IMR-90 (cell line): ENCODE measurements at regions not wholly inside any gene's neighbourhood (a gene's known extent, or its start where the extent isn't known, plus 50 kb on each side); places are given as distances from the start of the nearest gene placed in this dataset.

Experiments used
- ATAC-seq: fragments of 200-7000 bp; cut with Tn5 transposase; 2 replicates; pipeline ENCODE4 v1.9.1; 2020; ENCODE audit warnings: low read depth, mild to moderate bottlenecking, moderate library complexity
- BruUV-seq: library from RNA; stranded (reverse); fragments of 400-500 nt; replicated peaks from 2 replicates; lab custom pipeline; 2021; lab: Mats Ljungman, UMichigan
- CTCF ChIA-PET: fragments of 300-600 bp; formaldehyde crosslinking; extraction: SDS; loops from one replicate; lab custom pipeline; 2021; ENCODE audit warnings: antibody characterized with exemption; lab: Yijun Ruan, JAX
- POLR2A ChIA-PET: fragments of 300-600 bp; sonication (Branson Sonifier 250); formaldehyde crosslinking; loops from one replicate; lab custom pipeline; 2022; ENCODE audit warnings: antibody characterized with exemption; ENCODE audit not compliant: unreplicated experiment; lab: Charles Lee
- DNase-seq: peaks from one replicate; pipeline ENCODE4 v3.0.0; 2013
- H2AFZ ChIP-seq: replicated peaks from 2 replicates; pipeline ENCODE3; 2013; ENCODE audit warnings: low read length, mild to moderate bottlenecking; ENCODE audit not compliant: poor library complexity
- H2AK5ac ChIP-seq: 2 replicates; pipeline ENCODE4 v1.6.1; 2013; ENCODE audit warnings: low read depth, low read length, inconsistent platforms
- H2AK9ac ChIP-seq: replicated peaks from 2 replicates; pipeline ENCODE3; 2013; ENCODE audit warnings: mild to moderate bottlenecking, low read depth, low read length, moderate library complexity; ENCODE audit not compliant: poor library complexity
- H2BK120ac ChIP-seq: 2 replicates; pipeline ENCODE4 v1.6.1; 2013; ENCODE audit warnings: low read depth, low read length, inconsistent platforms
- H2BK15ac ChIP-seq: 3 replicates; pipeline ENCODE4 v1.6.1; 2013; ENCODE audit warnings: low read depth, low read length, inconsistent platforms
- H2BK20ac ChIP-seq: 2 replicates; pipeline ENCODE4 v1.6.1; 2013; ENCODE audit warnings: low read depth, mild to moderate bottlenecking, inconsistent platforms, low read length, moderate library complexity
- H2BK5ac ChIP-seq: 2 replicates; pipeline ENCODE4 v1.6.1; 2013; ENCODE audit warnings: mild to moderate bottlenecking, low read depth, low read length, inconsistent platforms; ENCODE audit not compliant: poor library complexity, severe bottlenecking
- H3K14ac ChIP-seq: replicated peaks from 2 replicates; pipeline ENCODE4 v1.6.1; 2013; ENCODE audit warnings: low read depth, low read length, inconsistent platforms
- H3K18ac ChIP-seq: 2 replicates; pipeline ENCODE4 v1.6.1; 2013; ENCODE audit warnings: low read depth, low read length, control low read depth
- H3K23ac ChIP-seq: 2 replicates; pipeline ENCODE4 v1.6.1; 2013; ENCODE audit warnings: low read depth, low read length, inconsistent platforms
- H3K27ac ChIP-seq: 2 replicates; pipeline ENCODE4 v1.5.1; 2013; ENCODE audit warnings: mild to moderate bottlenecking, control low read depth, low read length; ENCODE audit not compliant: insufficient read depth
- H3K27me3 ChIP-seq: 2 replicates; pipeline ENCODE4 v1.6.1; 2013; ENCODE audit warnings: low read length; ENCODE audit not compliant: control insufficient read depth, insufficient read depth
- H3K36me3 ChIP-seq: 2 replicates; pipeline ENCODE4 v1.6.1; 2013; ENCODE audit warnings: low read length, mixed read lengths; ENCODE audit not compliant: control insufficient read depth, insufficient read depth
- H3K4ac ChIP-seq: 2 replicates; pipeline ENCODE4 v1.6.1; 2013; ENCODE audit warnings: low read depth, low read length, inconsistent platforms
- H3K4me1 ChIP-seq: 2 replicates; pipeline ENCODE4 v1.6.1; 2013; ENCODE audit warnings: low read length, mixed read lengths; ENCODE audit not compliant: control insufficient read depth, insufficient read depth
- H3K4me2 ChIP-seq: 2 replicates; pipeline ENCODE4 v1.6.1; 2013; ENCODE audit warnings: low read depth, mild to moderate bottlenecking, control low read depth, low read length, moderate library complexity
- H3K4me3 ChIP-seq: 2 replicates; pipeline ENCODE4 v1.5.1; 2013; ENCODE audit warnings: low read depth, mild to moderate bottlenecking, control low read depth, low read length, moderate library complexity; ENCODE audit not compliant: insufficient read depth
- H3K56ac ChIP-seq: 2 replicates; pipeline ENCODE4 v1.6.1; 2013; ENCODE audit warnings: low read length, inconsistent platforms; ENCODE audit not compliant: insufficient read depth; ENCODE audit errors: extremely low read depth
- H3K79me1 ChIP-seq, 2 experiments: 2 replicates each; pipeline ENCODE4 v1.6.1; 2013; ENCODE audit warnings: low read length in 2 of 2, inconsistent platforms in 1 of 2, low read depth in 1 of 2
- H3K9ac ChIP-seq: 2 replicates; pipeline ENCODE4 v1.6.1; 2013; ENCODE audit warnings: low read depth, low read length, control low read depth
- H3K9me1 ChIP-seq: 2 replicates; pipeline ENCODE4 v1.6.1; 2013; ENCODE audit warnings: low read length, inconsistent platforms; ENCODE audit not compliant: insufficient read depth
- H3K9me3 ChIP-seq: 2 replicates; pipeline ENCODE4 v1.6.1; 2013; ENCODE audit warnings: low read length; ENCODE audit not compliant: control insufficient read depth, insufficient read depth
- H4K20me1 ChIP-seq: 2 replicates; pipeline ENCODE4 v1.6.1; 2013; ENCODE audit warnings: low read length, inconsistent platforms; ENCODE audit not compliant: insufficient read depth
- H4K5ac ChIP-seq: 2 replicates; pipeline ENCODE4 v1.6.1; 2013; ENCODE audit warnings: mild to moderate bottlenecking, low read depth, low read length, control low read depth
- H4K8ac ChIP-seq, 2 experiments: 2 replicates each; pipeline ENCODE4 v1.6.1; 2013; ENCODE audit warnings: low read depth in 2 of 2, low read length in 2 of 2, control low read depth in 1 of 2, inconsistent platforms in 1 of 2
- H4K91ac ChIP-seq: 2 replicates; pipeline ENCODE4 v1.6.1; 2013; ENCODE audit warnings: low read depth, low read length, inconsistent platforms; ENCODE audit not compliant: insufficient read depth
- BHLHE40 ChIP-seq: fragments of 150-350 bp; IDR thresholded peaks from 2 replicates; pipeline ENCODE4 v1.6.1; 2016; ENCODE audit warnings: mild to moderate bottlenecking, low read depth, low read length
- CEBPB ChIP-seq: IDR thresholded peaks from 2 replicates; pipeline ENCODE4 v1.6.1; 2012; ENCODE audit warnings: low read depth, low read length, improper control_type of control experiment
- CHD1 ChIP-seq: IDR thresholded peaks from 2 replicates; pipeline ENCODE4 v1.6.1; 2012; ENCODE audit warnings: low read depth, low read length, improper control_type of control experiment
- FOS ChIP-seq: fragments of 150-350 bp; IDR thresholded peaks from 2 replicates; pipeline ENCODE4 v1.6.1; 2016; ENCODE audit warnings: low read depth, low read length
- MAFK ChIP-seq: IDR thresholded peaks from 2 replicates; pipeline ENCODE4 v1.6.1; 2012; ENCODE audit warnings: low read depth, low read length, improper control_type of control experiment
- MAZ ChIP-seq: IDR thresholded peaks from 2 replicates; pipeline ENCODE4 v1.6.1; 2012; ENCODE audit warnings: low read depth, mild to moderate bottlenecking, low read length, improper control_type of control experiment, moderate library complexity, borderline replicate concordance
- MXI1 ChIP-seq: IDR thresholded peaks from 2 replicates; pipeline ENCODE4 v1.6.1; 2012; ENCODE audit warnings: low read depth, mild to moderate bottlenecking, low read length, moderate library complexity, borderline replicate concordance
- NFE2L2 ChIP-seq: fragments of 150-350 bp; IDR thresholded peaks from 2 replicates; pipeline ENCODE4 v1.6.1; 2016; ENCODE audit warnings: low read depth, mild to moderate bottlenecking, low read length
- POLR2A ChIP-seq: IDR thresholded peaks from 2 replicates; pipeline ENCODE4 v1.6.1; 2012; ENCODE audit warnings: mild to moderate bottlenecking, low read depth, low read length
- RCOR1 ChIP-seq: IDR thresholded peaks from 2 replicates; pipeline ENCODE4 v1.6.1; 2012; ENCODE audit warnings: mild to moderate bottlenecking, low read length, improper control_type of control experiment; ENCODE audit not compliant: insufficient replicate concordance
- SMC3 ChIP-seq: fragments of 150-350 bp; IDR thresholded peaks from 2 replicates; pipeline ENCODE4 v1.6.1; 2016; ENCODE audit warnings: low read depth, mild to moderate bottlenecking, antibody characterized with exemption, low read length, moderate library complexity
- WGBS, 2 experiments: methylation state at CpG; one replicate each; pipeline versions ENCODE4 v1.1.5 to v1.1.7; 2013; ENCODE audit warnings: missing lambda C conversion rate in 2 of 2; ENCODE audit not compliant: insufficient read length in 1 of 2; ENCODE audit errors: extremely low coverage in 2 of 2; 5-methylcytosine and 5-hydroxymethylcytosine counted together
- dilution Hi-C: fragments of 300-500 bp; cut with HindIII; formaldehyde crosslinking; loops from one replicate; pipeline ENCODE4 v1.14.3; 2018; ENCODE audit warnings: low sequenced_read_pairs; ENCODE audit not compliant: unreplicated experiment
- in situ Hi-C: fragments of 300-500 bp; cut with MboI; formaldehyde crosslinking; loops from 3 replicates; pipeline ENCODE4 v1.14.3; 2019; ENCODE audit warnings: low sequenced_read_pairs, inconsistent platforms, mixed read lengths
- intact Hi-C: fragments of 100-400 bp; cut with micrococcal nuclease; formaldehyde crosslinking; loops from 2 replicates; pipeline ENCODE4 v1.10.0; 2022
- TF ChIP-seq, protein P1 (sequence below): fragments of 150-350 bp; IDR thresholded peaks from 2 replicates; pipeline ENCODE4 v1.6.1; 2016; ENCODE audit warnings: low read depth, mild to moderate bottlenecking, low read length, moderate library complexity, borderline replicate concordance
- TF ChIP-seq, protein P2 (sequence below): conservative IDR thresholded peaks from 2 replicates; pipeline ENCODE4 v1.5.1; 2012; ENCODE audit warnings: mild to moderate bottlenecking, low read depth, low read length, improper control_type of control experiment
- TF ChIP-seq, protein P3 (sequence below): fragments of 150-350 bp; IDR thresholded peaks from 2 replicates; pipeline ENCODE4 v1.6.1; 2017; ENCODE audit warnings: mild to moderate bottlenecking, antibody characterized with exemption, low read length, low read depth

DNA sequence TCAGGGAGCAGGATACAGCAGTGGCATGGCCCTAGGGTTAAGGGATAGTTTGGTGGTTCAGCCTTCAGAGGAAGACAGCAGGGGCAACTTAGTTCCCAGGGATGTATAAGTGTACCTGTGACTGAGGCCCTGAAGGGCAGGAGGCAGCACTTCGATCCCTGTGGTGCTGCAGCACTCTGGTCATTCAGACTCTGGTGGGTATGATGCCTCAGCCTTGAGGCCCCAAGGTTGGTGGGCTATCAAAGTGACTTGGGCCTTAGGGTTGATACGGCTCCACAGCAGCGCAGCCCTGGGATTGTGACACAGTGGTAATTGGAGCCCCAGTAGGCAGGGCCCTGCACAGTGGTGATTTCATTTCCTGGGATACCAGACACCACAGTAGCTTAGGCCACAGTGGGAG is 1703.1 kb downstream of the PCDH7 start:
- no CpG with 5 or more reads among the region's 3 CpGs for WGBS, 2 experiments

More for the DNA sequence above, 1703.1 kb downstream of the PCDH7 start:
- no TSS peak for BruUV-seq
- ChIA-PET CTCF (no interaction called here), POLR2A (no interaction called here)
- H2AK5ac ChIP-seq: no peak overlapping the region
- no peak overlapping the region for H4K5ac ChIP-seq
- dilution Hi-C loops (no loop called here), in situ Hi-C loops (no loop called here), intact Hi-C loops (no loop called here)
- H4K91ac ChIP-seq: no peak overlapping the region
- ATAC-seq (no peak), DNase-seq (no peak)
- H3K9me1 ChIP-seq: no peaks in the 10 kb centered on the region
- H3K27ac ChIP-seq: no peak overlapping the region
- TF ChIP-seq NFE2L2: no peak
- TF ChIP-seq MXI1: no peak
- TF ChIP-seq RCOR1: no peak
- TF ChIP-seq, protein P1, sequence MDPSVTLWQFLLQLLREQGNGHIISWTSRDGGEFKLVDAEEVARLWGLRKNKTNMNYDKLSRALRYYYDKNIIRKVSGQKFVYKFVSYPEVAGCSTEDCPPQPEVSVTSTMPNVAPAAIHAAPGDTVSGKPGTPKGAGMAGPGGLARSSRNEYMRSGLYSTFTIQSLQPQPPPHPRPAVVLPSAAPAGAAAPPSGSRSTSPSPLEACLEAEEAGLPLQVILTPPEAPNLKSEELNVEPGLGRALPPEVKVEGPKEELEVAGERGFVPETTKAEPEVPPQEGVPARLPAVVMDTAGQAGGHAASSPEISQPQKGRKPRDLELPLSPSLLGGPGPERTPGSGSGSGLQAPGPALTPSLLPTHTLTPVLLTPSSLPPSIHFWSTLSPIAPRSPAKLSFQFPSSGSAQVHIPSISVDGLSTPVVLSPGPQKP: no peak
- TF ChIP-seq CEBPB: no peak
- TF ChIP-seq FOS: no peak
- TF ChIP-seq MAFK: no peak
- TF ChIP-seq, protein P2, sequence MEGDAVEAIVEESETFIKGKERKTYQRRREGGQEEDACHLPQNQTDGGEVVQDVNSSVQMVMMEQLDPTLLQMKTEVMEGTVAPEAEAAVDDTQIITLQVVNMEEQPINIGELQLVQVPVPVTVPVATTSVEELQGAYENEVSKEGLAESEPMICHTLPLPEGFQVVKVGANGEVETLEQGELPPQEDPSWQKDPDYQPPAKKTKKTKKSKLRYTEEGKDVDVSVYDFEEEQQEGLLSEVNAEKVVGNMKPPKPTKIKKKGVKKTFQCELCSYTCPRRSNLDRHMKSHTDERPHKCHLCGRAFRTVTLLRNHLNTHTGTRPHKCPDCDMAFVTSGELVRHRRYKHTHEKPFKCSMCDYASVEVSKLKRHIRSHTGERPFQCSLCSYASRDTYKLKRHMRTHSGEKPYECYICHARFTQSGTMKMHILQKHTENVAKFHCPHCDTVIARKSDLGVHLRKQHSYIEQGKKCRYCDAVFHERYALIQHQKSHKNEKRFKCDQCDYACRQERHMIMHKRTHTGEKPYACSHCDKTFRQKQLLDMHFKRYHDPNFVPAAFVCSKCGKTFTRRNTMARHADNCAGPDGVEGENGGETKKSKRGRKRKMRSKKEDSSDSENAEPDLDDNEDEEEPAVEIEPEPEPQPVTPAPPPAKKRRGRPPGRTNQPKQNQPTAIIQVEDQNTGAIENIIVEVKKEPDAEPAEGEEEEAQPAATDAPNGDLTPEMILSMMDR: no peak
- TF ChIP-seq BHLHE40: no peak
- no peak for TF ChIP-seq CHD1
- TF ChIP-seq MAZ: no peak
- TF ChIP-seq, protein P3, sequence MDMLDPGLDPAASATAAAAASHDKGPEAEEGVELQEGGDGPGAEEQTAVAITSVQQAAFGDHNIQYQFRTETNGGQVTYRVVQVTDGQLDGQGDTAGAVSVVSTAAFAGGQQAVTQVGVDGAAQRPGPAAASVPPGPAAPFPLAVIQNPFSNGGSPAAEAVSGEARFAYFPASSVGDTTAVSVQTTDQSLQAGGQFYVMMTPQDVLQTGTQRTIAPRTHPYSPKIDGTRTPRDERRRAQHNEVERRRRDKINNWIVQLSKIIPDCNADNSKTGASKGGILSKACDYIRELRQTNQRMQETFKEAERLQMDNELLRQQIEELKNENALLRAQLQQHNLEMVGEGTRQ: no peak
- no peak for TF ChIP-seq POLR2A
- no peak for TF ChIP-seq SMC3
- H3K36me3 ChIP-seq: no peaks in the 10 kb centered on the region
- no peaks in the 10 kb centered on the region for H3K79me1 ChIP-seq
- no peak overlapping the region for H2BK120ac ChIP-seq
- H3K56ac ChIP-seq: no peak overlapping the region
- no peak overlapping the region for H3K23ac ChIP-seq
- H3K4ac ChIP-seq: no peak overlapping the region
- no peak overlapping the region for H3K9ac ChIP-seq
- H2BK5ac ChIP-seq: no peak overlapping the region
- H3K4me2 ChIP-seq: no peak overlapping the region
- no peaks in the 10 kb centered on the region for H3K27me3 ChIP-seq
- no peak overlapping the region for H4K8ac ChIP-seq
- H2AK9ac ChIP-seq: no peak overlapping the region
- H3K18ac ChIP-seq: no peak overlapping the region
- no peaks in the 10 kb centered on the region for H3K4me1 ChIP-seq
- H3K9me3 ChIP-seq: peaks cover 10% of the 10 kb centered on the region
- no peaks in the 10 kb centered on the region for H4K20me1 ChIP-seq
- no peak overlapping the region for H2AFZ ChIP-seq
- no peak overlapping the region for H2BK20ac ChIP-seq
- no peak overlapping the region for H3K14ac ChIP-seq
- H2BK15ac ChIP-seq: no peak overlapping the region
- no peak overlapping the region for H3K4me3 ChIP-seq
